HepG2 (cell line): ENCODE measurements at regions not wholly inside any gene's neighbourhood (a gene's known extent, or its start where the extent isn't known, plus 50 kb on each side); places are given as distances from the start of the nearest gene placed in this dataset.

Experiments used
- ATAC-seq: fragments of 200-7000 bp; cut with Tn5 transposase; 3 replicates; pipeline ENCODE4 v1.9.1; 2020; ENCODE audit warnings: mild to moderate bottlenecking, moderate library complexity
- BruUV-seq: library from RNA; stranded (reverse); fragments of 400-500 nt; replicated peaks from 2 replicates; lab custom pipeline; 2021; lab: Mats Ljungman, UMichigan
- CTCF ChIA-PET: fragments of 300-600 bp; formaldehyde crosslinking; extraction: SDS; loops from one replicate; lab custom pipeline; 2021; ENCODE audit warnings: low total read pairs, inconsistent platforms, low intra/inter-chr PET ratio; lab: Yijun Ruan, JAX
- POLR2A ChIA-PET: fragments of 350-600 bp; sonication (Branson Sonifier 250); formaldehyde crosslinking; loops from one replicate; lab custom pipeline; 2020; ENCODE audit warnings: antibody characterized with exemption, inconsistent platforms; lab: Yijun Ruan, JAX
- DNase-seq: peaks from one replicate; pipeline ENCODE4 v3.0.0-alpha.2; 2015; ENCODE audit warnings: low spot score
- FAIRE-seq: peaks from 3 replicates; lab custom pipeline; 2011; peaks lifted over from hg19 to GRCh38; lab: Jason Lieb, UNC
- H2AFZ ChIP-seq: one replicate; pipeline ENCODE4 v1.6.1; 2011; ENCODE audit warnings: low read length, inconsistent platforms
- H3K27ac ChIP-seq: fragments of 300-600 bp; 3 replicates; pipeline ENCODE4 v1.8.0; 2011; ENCODE audit warnings: mixed run types, mild to moderate bottlenecking, mixed read lengths, low read length, inconsistent platforms; ENCODE audit not compliant: insufficient read depth; ENCODE audit errors: extremely low read length
- H3K27me3 ChIP-seq, 2 experiments: fragments of 200-600 bp in 1 of 2; 2 replicates in 1 of 2; 3 replicates in 1 of 2; pipeline versions ENCODE4 v1.6.0 to v1.8.0; 2011; ENCODE audit warnings: low read length in 2 of 2, mild to moderate bottlenecking in 2 of 2, moderate library complexity in 2 of 2, inconsistent platforms in 1 of 2; ENCODE audit not compliant: insufficient read depth in 2 of 2, control insufficient read depth in 1 of 2
- H3K36me3 ChIP-seq, 2 experiments: fragments of 200-600 bp in 1 of 2; replicated peaks in 1 of 2; 2 replicates in 1 of 2; 3 replicates in 1 of 2; pipeline versions ENCODE4 v1.5.1 to v1.8.0; 2011; ENCODE audit warnings: low read length in 2 of 2, inconsistent platforms in 1 of 2; ENCODE audit not compliant: insufficient read depth in 2 of 2, control insufficient read depth in 1 of 2
- H3K4me1 ChIP-seq: 2 replicates; pipeline ENCODE4 v1.5.1; 2012; ENCODE audit warnings: low read length, inconsistent platforms; ENCODE audit not compliant: insufficient read depth
- H3K4me2 ChIP-seq: 2 replicates; pipeline ENCODE4 v1.6.0; 2011; ENCODE audit warnings: low read depth, low read length, inconsistent platforms
- H3K4me3 ChIP-seq, 3 experiments: fragments of 200-600 bp in 1 of 3; sonication (generic), shearing (Covaris generic) in 1 of 3; replicated peaks in 1 of 3; 2 replicates each; pipeline ENCODE4 v1.5.1; 2011 to 2016; ENCODE audit warnings: low read length in 3 of 3, inconsistent platforms in 2 of 3, low read depth in 2 of 3, mild to moderate bottlenecking in 2 of 3, control low read depth in 1 of 3, mixed read lengths in 1 of 3; ENCODE audit not compliant: insufficient read depth in 1 of 3
- H3K79me2 ChIP-seq: one replicate; pipeline ENCODE4 v1.6.1; 2011; ENCODE audit warnings: low read length, inconsistent platforms; ENCODE audit not compliant: insufficient read depth
- H3K9ac ChIP-seq: 2 replicates; pipeline ENCODE4 v1.6.0; 2011; ENCODE audit warnings: mild to moderate bottlenecking, low read depth, low read length, inconsistent platforms; ENCODE audit not compliant: insufficient read depth
- H3K9me3 ChIP-seq: 2 replicates; pipeline ENCODE4 v1.5.1; 2012; ENCODE audit warnings: mild to moderate bottlenecking, low read length
- H4K20me1 ChIP-seq: 2 replicates; pipeline ENCODE4 v1.6.0; 2011; ENCODE audit warnings: inconsistent platforms, mild to moderate bottlenecking, low read length, moderate library complexity; ENCODE audit not compliant: insufficient read depth
- GATA4 ChIP-seq: sonication (generic); IDR thresholded peaks from 2 replicates; pipeline ENCODE4 v1.6.1; 2016; ENCODE audit warnings: antibody characterized with exemption, low read depth, borderline replicate concordance
- TAF15 ChIP-seq: fragments of 200-400 bp; formaldehyde crosslinking; IDR thresholded peaks from one replicate; pipeline ENCODE4 v1.6.1; 2018; ENCODE audit warnings: mild to moderate bottlenecking, low read depth, low read length; ENCODE audit not compliant: poor library complexity, severe bottlenecking
- WGBS: methylation state at CpG from one replicate; pipeline ENCODE4 v1.1.6; 2017; ENCODE audit warnings: low lambda C conversion rate; 5-methylcytosine and 5-hydroxymethylcytosine counted together
- in situ Hi-C: cut with HindIII; loops from 2 replicates; pipeline ENCODE4 v1.10.0; 2017; ENCODE audit warnings: low pct_unique_long_range_greater_than_20kb; ENCODE audit not compliant: extremely low pct_ligation_motif_present
- intact Hi-C: fragments of 100-400 bp; cut with micrococcal nuclease; formaldehyde crosslinking; loops from one replicate; pipeline ENCODE4 v1.10.0; 2022; ENCODE audit not compliant: unreplicated experiment
- TF ChIP-seq, protein P1 (sequence below), 2 experiments: fragments of 450-650 bp in 1 of 2; sonication (generic) in 1 of 2; formaldehyde crosslinking in 1 of 2; IDR thresholded peaks; 2 replicates each; pipeline versions ENCODE4 v1.6.1 to v1.8.0; 2016 to 2022; ENCODE audit warnings: antibody characterized with exemption in 1 of 2, mild to moderate bottlenecking in 1 of 2, missing genetic modification reagents in 1 of 2
- TF ChIP-seq, protein P2 (sequence below), 2 experiments: sonication (generic) in 1 of 2; formaldehyde crosslinking in 1 of 2; IDR thresholded peaks; 2 replicates each; pipeline versions ENCODE4 v1.5.1 to v1.6.1; 2011 to 2020; ENCODE audit warnings: borderline replicate concordance in 1 of 2, low read depth in 1 of 2, low read length in 1 of 2, mild to moderate bottlenecking in 1 of 2, missing genetic modification reagents in 1 of 2, moderate library complexity in 1 of 2
- TF ChIP-seq, protein P3 (sequence below): sonication (generic); formaldehyde crosslinking; IDR thresholded peaks from 2 replicates; pipeline ENCODE4 v1.4.0; 2020; ENCODE audit warnings: missing genetic modification reagents

DNA sequence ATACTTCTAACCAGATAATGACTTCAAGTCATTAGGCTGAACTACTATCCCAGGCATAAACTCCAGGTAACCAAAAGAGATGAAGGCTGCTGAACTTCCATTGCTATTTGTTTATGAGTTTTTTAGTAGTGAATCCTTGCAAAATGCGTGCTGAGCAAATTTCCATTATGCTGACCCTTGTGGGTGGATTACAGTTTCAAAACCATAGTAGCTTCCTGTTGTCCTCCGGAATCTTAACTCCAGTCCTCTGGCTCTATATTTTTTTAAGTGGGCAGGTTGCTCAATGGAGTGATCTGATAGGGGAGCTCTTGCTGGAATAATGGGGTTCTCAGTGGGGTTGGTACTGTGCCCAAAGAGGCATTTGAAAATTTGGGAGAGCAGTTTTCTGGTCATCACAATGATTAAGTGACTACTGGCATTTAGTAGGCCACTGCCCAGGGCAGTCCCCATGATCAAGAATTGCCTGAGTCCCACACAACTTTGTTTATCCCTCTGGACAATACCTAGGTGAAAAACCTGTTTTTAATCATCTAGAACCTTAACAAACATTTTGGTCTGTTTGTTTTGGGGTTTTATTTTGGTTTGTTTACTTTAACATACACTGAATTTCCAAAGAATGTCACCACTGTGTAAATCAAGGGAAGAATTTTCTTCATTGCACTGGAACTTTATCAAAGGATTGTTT, 302.3 kb upstream of the GATB start (continued):
- TF ChIP-seq, protein P1, sequence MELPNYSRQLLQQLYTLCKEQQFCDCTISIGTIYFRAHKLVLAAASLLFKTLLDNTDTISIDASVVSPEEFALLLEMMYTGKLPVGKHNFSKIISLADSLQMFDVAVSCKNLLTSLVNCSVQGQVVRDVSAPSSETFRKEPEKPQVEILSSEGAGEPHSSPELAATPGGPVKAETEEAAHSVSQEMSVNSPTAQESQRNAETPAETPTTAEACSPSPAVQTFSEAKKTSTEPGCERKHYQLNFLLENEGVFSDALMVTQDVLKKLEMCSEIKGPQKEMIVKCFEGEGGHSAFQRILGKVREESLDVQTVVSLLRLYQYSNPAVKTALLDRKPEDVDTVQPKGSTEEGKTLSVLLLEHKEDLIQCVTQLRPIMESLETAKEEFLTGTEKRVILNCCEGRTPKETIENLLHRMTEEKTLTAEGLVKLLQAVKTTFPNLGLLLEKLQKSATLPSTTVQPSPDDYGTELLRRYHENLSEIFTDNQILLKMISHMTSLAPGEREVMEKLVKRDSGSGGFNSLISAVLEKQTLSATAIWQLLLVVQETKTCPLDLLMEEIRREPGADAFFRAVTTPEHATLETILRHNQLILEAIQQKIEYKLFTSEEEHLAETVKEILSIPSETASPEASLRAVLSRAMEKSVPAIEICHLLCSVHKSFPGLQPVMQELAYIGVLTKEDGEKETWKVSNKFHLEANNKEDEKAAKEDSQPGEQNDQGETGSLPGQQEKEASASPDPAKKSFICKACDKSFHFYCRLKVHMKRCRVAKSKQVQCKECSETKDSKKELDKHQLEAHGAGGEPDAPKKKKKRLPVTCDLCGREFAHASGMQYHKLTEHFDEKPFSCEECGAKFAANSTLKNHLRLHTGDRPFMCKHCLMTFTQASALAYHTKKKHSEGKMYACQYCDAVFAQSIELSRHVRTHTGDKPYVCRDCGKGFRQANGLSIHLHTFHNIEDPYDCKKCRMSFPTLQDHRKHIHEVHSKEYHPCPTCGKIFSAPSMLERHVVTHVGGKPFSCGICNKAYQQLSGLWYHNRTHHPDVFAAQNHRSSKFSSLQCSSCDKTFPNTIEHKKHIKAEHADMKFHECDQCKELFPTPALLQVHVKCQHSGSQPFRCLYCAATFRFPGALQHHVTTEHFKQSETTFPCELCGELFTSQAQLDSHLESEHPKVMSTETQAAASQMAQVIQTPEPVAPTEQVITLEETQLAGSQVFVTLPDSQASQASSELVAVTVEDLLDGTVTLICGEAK (IDR thresholded peaks at IDR 0.05) = no peak
- TF ChIP-seq, protein P1 (CRISPR knock-in tag; IDR thresholded peaks at IDR 0.05) = no peak

DNA sequence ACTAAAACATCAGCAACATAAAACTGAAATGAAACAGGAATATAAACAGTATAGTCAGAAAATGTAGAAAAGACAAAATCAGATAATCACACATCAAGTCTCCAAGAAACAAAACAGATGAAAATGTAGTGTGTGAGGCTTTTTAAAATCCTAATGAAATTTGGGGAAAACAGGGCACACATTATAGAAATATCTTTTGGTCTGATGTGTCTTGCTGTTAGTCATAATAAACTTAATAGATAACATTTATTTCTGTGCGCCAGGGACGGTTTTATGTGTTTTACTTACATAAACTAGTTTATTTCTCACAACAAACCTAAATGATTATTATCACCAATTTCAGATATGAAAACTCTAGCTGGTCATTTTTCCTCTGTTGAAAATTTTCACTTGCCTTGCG, 293.9 kb upstream of the GATB start:
- no peak overlapping the region for H3K4me3 ChIP-seq
- ATAC-seq (no peak), FAIRE-seq (no peak), DNase-seq (no peak)
- H3K9ac ChIP-seq = no peak overlapping the region
- H4K20me1 ChIP-seq = no peaks in the 10 kb centered on the region
- H2AFZ ChIP-seq = no peak overlapping the region
- 0 out of 5 replicates have a peak, but pooled peaks cover 0 to 2% of the 10 kb centered on the region in 2 experiments for H3K27me3 ChIP-seq
- intact Hi-C loops = no loop called here
- no peak overlapping the region for H3K4me2 ChIP-seq
- no peak overlapping the region for H3K27ac ChIP-seq
- in situ Hi-C loops = no loop called here
- no TSS peak for BruUV-seq
- H3K79me2 ChIP-seq = no peaks in the 10 kb centered on the region
- H3K36me3 ChIP-seq = no peaks in the 10 kb centered on the region
- WGBS = 0% methylated on average over 3 of the region's 3 CpGs
- CTCF ChIA-PET = no interaction called here
- no peaks in the 10 kb centered on the region; the same call in 1 of the 2 replicates for H3K9me3 ChIP-seq
- H3K4me1 ChIP-seq = no peaks in the 10 kb centered on the region
- POLR2A ChIA-PET = no interaction called here
- TF ChIP-seq TAF15 (no peak), GATA4 (no peak)
- TF ChIP-seq, protein P2, sequence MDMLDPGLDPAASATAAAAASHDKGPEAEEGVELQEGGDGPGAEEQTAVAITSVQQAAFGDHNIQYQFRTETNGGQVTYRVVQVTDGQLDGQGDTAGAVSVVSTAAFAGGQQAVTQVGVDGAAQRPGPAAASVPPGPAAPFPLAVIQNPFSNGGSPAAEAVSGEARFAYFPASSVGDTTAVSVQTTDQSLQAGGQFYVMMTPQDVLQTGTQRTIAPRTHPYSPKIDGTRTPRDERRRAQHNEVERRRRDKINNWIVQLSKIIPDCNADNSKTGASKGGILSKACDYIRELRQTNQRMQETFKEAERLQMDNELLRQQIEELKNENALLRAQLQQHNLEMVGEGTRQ (IDR thresholded peaks at IDR 0.05; ENCODE audit: low read depth, low read length) = no peak
- TF ChIP-seq, protein P2 (CRISPR knock-in tag; IDR thresholded peaks at IDR 0.05; ENCODE audit: borderline replicate concordance) = no peak
- TF ChIP-seq, protein P3, sequence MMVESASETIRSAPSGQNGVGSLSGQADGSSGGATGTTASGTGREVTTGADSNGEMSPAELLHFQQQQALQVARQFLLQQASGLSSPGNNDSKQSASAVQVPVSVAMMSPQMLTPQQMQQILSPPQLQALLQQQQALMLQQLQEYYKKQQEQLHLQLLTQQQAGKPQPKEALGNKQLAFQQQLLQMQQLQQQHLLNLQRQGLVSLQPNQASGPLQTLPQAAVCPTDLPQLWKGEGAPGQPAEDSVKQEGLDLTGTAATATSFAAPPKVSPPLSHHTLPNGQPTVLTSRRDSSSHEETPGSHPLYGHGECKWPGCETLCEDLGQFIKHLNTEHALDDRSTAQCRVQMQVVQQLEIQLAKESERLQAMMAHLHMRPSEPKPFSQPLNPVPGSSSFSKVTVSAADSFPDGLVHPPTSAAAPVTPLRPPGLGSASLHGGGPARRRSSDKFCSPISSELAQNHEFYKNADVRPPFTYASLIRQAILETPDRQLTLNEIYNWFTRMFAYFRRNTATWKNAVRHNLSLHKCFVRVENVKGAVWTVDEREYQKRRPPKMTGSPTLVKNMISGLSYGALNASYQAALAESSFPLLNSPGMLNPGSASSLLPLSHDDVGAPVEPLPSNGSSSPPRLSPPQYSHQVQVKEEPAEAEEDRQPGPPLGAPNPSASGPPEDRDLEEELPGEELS (CRISPR knock-in tag) = no peak
